ENCODE measurements at regions not wholly inside any gene's neighbourhood (a gene's known extent, or its start where the extent isn't known, plus 50 kb on each side); places are given as distances from the start of the nearest gene placed in this dataset.

- no peak for DNase-seq (ENCODE audit: low spot score)
Observed at GRCh38 chr13:53873558-53873957, 844.9 kb downstream of the OLFM4 start.

GRCh38 chr13:53878861-53879260 lies 850.2 kb downstream of the OLFM4 start:
- no peak for DNase-seq (ENCODE audit: low spot score)
- TF ChIP-seq CTCF (IDR thresholded peaks at IDR 0.05; ENCODE audit: extremely low read depth, missing control alignments) = no peak

More at GRCh38 chr13:53873558-53873957, 844.9 kb downstream of the OLFM4 start:
- TF ChIP-seq CTCF (IDR thresholded peaks at IDR 0.05; ENCODE audit: extremely low read depth, missing control alignments) = no peak

- no peak for DNase-seq (ENCODE audit: low spot score)
- no peak for TF ChIP-seq CTCF (IDR thresholded peaks at IDR 0.05; ENCODE audit: extremely low read depth, missing control alignments)
Observed at GRCh38 chr13:53885997-53886396, 857.4 kb downstream of the OLFM4 start.

GRCh38 chr13:53890696-53891095 lies 862.1 kb downstream of the OLFM4 start:
- DNase-seq (ENCODE audit: low spot score) = no peak

DNA sequence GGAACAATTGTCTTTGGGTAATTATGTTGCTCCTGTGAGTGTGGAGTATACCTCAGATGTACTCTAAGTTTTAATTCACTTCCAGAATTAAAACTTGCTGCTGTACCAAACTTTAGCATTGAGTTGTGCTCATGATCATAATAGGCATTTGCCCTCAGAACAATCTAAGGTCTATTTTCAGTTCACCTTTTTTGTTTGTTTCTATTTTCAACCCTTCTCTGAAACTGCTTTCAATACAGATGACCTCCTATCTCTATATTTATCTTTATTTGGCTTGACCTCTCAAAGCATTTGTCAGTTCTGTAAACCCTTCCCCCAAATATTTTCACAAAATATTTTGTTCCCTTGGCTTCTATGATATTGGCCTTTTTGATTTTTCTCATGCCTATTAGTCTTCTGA lies 873.0 kb downstream of the OLFM4 start:
- TF ChIP-seq CTCF (IDR thresholded peaks at IDR 0.05; ENCODE audit: extremely low read depth, missing control alignments) = no peak
- DNase-seq (ENCODE audit: low spot score) = no peak

More at GRCh38 chr13:53890696-53891095, 862.1 kb downstream of the OLFM4 start:
- TF ChIP-seq CTCF (IDR thresholded peaks at IDR 0.05; ENCODE audit: extremely low read depth, missing control alignments) = no peak

- DNase-seq (ENCODE audit: low spot score) = no peak
- TF ChIP-seq CTCF (IDR thresholded peaks at IDR 0.05; ENCODE audit: extremely low read depth, missing control alignments) = no peak
Observed at GRCh38 chr13:53907891-53908290, 879.3 kb downstream of the OLFM4 start.

DNA sequence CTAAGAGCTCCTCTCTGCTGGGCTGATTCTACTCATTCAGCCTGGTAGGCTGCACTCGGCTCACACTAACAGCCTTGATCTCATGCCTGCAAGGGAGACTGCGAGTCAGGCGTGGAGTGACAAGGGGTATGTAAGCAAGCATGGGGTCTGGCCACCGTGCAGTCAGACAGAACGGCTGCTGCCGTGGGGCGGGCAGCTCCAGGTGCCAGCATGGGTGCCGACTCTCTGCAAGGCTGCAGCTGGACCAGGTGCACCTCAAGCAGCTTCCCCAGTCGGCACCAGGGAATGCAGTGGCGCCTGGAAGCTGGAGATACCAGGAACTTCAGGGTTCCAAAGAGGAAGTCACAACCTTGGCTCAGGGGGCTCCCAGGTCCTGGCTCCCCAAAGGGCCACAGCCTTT lies 892.3 kb downstream of the OLFM4 start:
- no peak for DNase-seq (ENCODE audit: low spot score)

More for the DNA sequence above, 892.3 kb downstream of the OLFM4 start:
- no peak for TF ChIP-seq CTCF (IDR thresholded peaks at IDR 0.05; ENCODE audit: extremely low read depth, missing control alignments)
